Neuronal stem cell (in vitro differentiated cells): ENCODE measurements at regions not wholly inside any gene's neighbourhood (a gene's known extent, or its start where the extent isn't known, plus 50 kb on each side); places are given as distances from the start of the nearest gene placed in this dataset.
"Not testable (repeated sequence)": the region's sequence is repeated elsewhere in the genome, so short reads cannot be mapped to it uniquely, and the experiment has no call there.

Source experiments
- DNase-seq: peaks from one replicate; pipeline ENCODE4 v3.0.0-alpha.2; 2013; ENCODE audit warnings: low spot score
- H2AFZ ChIP-seq: one replicate; pipeline ENCODE4 v1.6.1; 2013; ENCODE audit warnings: mild to moderate bottlenecking, low read length, inconsistent platforms
- H2AK5ac ChIP-seq: 2 replicates; pipeline ENCODE4 v1.6.1; 2013; ENCODE audit warnings: low read depth, mild to moderate bottlenecking, inconsistent platforms, low read length, moderate library complexity, mixed read lengths
- H2BK120ac ChIP-seq: 2 replicates; pipeline ENCODE4 v1.6.1; 2013; ENCODE audit warnings: low read depth, mild to moderate bottlenecking, inconsistent platforms, low read length, moderate library complexity, mixed read lengths
- H2BK12ac ChIP-seq: one replicate; pipeline ENCODE4 v1.6.1; 2013; ENCODE audit warnings: low read length, inconsistent platforms
- H2BK15ac ChIP-seq: 2 replicates; pipeline ENCODE4 v1.6.1; 2013; ENCODE audit warnings: mild to moderate bottlenecking, low read length, inconsistent platforms, mixed read lengths
- H2BK5ac ChIP-seq: one replicate; pipeline ENCODE4 v1.6.1; 2013; ENCODE audit warnings: inconsistent platforms, mild to moderate bottlenecking, low read length, moderate library complexity
- H3K14ac ChIP-seq: one replicate; pipeline ENCODE4 v1.6.1; 2013; ENCODE audit warnings: low read length, inconsistent platforms
- H3K18ac ChIP-seq: 2 replicates; pipeline ENCODE4 v1.6.1; 2013; ENCODE audit warnings: low read length, inconsistent platforms
- H3K23ac ChIP-seq: 2 replicates; pipeline ENCODE4 v1.6.1; 2013; ENCODE audit warnings: low read depth, mild to moderate bottlenecking, mixed read lengths, low read length, inconsistent platforms; ENCODE audit not compliant: poor library complexity
- H3K27ac ChIP-seq: replicated peaks from 3 replicates; pipeline ENCODE4 v1.5.1; 2013; ENCODE audit warnings: low read length, inconsistent platforms
- H3K27me3 ChIP-seq, 3 experiments: 2 replicates each; pipeline ENCODE4 v1.6.1; 2013; ENCODE audit warnings: low read length in 3 of 3, mild to moderate bottlenecking in 2 of 3, inconsistent platforms in 1 of 3, low read depth in 1 of 3, mixed read lengths in 1 of 3, moderate library complexity in 1 of 3; ENCODE audit not compliant: control insufficient read depth in 3 of 3, insufficient read depth in 3 of 3
- H3K36me3 ChIP-seq, 2 donors: replicated peaks in 1 of 2; 2 replicates each; pipeline ENCODE4 v1.6.1; 2013; ENCODE audit warnings: low read length in 2 of 2; ENCODE audit not compliant: control insufficient read depth in 2 of 2, insufficient read depth in 2 of 2
- H3K4ac ChIP-seq: 2 replicates; pipeline ENCODE4 v1.6.1; 2013; ENCODE audit warnings: inconsistent platforms, mild to moderate bottlenecking, low read length, moderate library complexity
- H3K4me1 ChIP-seq, 2 donors: 1 replicate in 1 of 2; 2 replicates in 1 of 2; pipeline ENCODE4 v1.6.1; 2013; ENCODE audit warnings: low read length in 2 of 2, low read depth in 1 of 2; ENCODE audit not compliant: control insufficient read depth in 2 of 2, insufficient read depth in 1 of 2
- H3K4me2 ChIP-seq: one replicate; pipeline ENCODE4 v1.6.1; 2013; ENCODE audit warnings: mild to moderate bottlenecking, low read length, inconsistent platforms; ENCODE audit not compliant: insufficient read depth, poor library complexity, severe bottlenecking
- H3K4me3 ChIP-seq, 2 donors: 2 replicates each; pipeline ENCODE4 v1.5.1; 2013; ENCODE audit warnings: low read length in 2 of 2, mild to moderate bottlenecking in 2 of 2, inconsistent platforms in 1 of 2, moderate library complexity in 1 of 2
- H3K79me1 ChIP-seq: one replicate; pipeline ENCODE4 v1.6.1; 2013; ENCODE audit warnings: low read depth, mild to moderate bottlenecking, inconsistent platforms, low read length, moderate library complexity
- H3K9ac ChIP-seq: one replicate; pipeline ENCODE4 v1.6.1; 2013; ENCODE audit warnings: mild to moderate bottlenecking, low read depth, low read length, inconsistent platforms; ENCODE audit not compliant: poor library complexity
- H3K9me3 ChIP-seq, 2 donors: replicated peaks in 1 of 2; 2 replicates each; pipeline versions ENCODE3 to v1.6.1; 2013; ENCODE audit warnings: low read length in 2 of 2, mild to moderate bottlenecking in 2 of 2, inconsistent platforms in 1 of 2, low read depth in 1 of 2, mixed read lengths in 1 of 2, moderate library complexity in 1 of 2; ENCODE audit not compliant: control insufficient read depth in 2 of 2, insufficient read depth in 1 of 2
- H4K8ac ChIP-seq: one replicate; pipeline ENCODE4 v1.6.1; 2013; ENCODE audit warnings: low read depth, mild to moderate bottlenecking, inconsistent platforms, low read length, moderate library complexity
- H4K91ac ChIP-seq: one replicate; pipeline ENCODE4 v1.6.1; 2013; ENCODE audit warnings: low read length, low read depth, mild to moderate bottlenecking, inconsistent platforms; ENCODE audit not compliant: poor library complexity
- WGBS, 2 donors: extraction: QIAGEN DNeasy Blood & Tissue Kit; methylation state at CpG; one replicate each; pipeline ENCODE4 v1.1.7; 2013; ENCODE audit warnings: missing lambda C conversion rate in 2 of 2, mixed read lengths in 1 of 2; ENCODE audit not compliant: insufficient read length in 2 of 2, insufficient replicate concordance in 1 of 2; ENCODE audit errors: extremely low coverage in 2 of 2; 5-methylcytosine and 5-hydroxymethylcytosine counted together

- Histone ChIP-seq H3K36me3 (no peaks in the 10 kb centered on the region), H3K9me3 (peaks cover 0 to 25% of the 10 kb centered on the region in 2 donors), H3K4me1 (no peaks in the 10 kb centered on the region), H4K8ac (no peak overlapping the region), H3K14ac (no peak overlapping the region), H3K4me2 (no peak overlapping the region), H2BK15ac (no peak overlapping the region), H2BK5ac (no peak overlapping the region), H3K4ac (no peak overlapping the region), H3K18ac (no peak overlapping the region), H3K27me3 (no peaks in the 10 kb centered on the region), H4K91ac (no peak overlapping the region), H3K79me1 (no peaks in the 10 kb centered on the region), H3K27ac (no peak overlapping the region), H3K4me3 (no peak overlapping the region), H2AK5ac (no peak overlapping the region), H2BK12ac (no peak overlapping the region), H3K23ac (no peak overlapping the region), H3K9ac (no peak overlapping the region), H2BK120ac (no peak overlapping the region), H2AFZ (no peak overlapping the region)
- DNase-seq, result no peak
- no CpG with 5 or more reads among the region's 8 CpGs for WGBS, 2 donors
Measured at GRCh38 chr7:57220746-57221145, 88.5 kb upstream of the ZNF479 start.

DNA sequence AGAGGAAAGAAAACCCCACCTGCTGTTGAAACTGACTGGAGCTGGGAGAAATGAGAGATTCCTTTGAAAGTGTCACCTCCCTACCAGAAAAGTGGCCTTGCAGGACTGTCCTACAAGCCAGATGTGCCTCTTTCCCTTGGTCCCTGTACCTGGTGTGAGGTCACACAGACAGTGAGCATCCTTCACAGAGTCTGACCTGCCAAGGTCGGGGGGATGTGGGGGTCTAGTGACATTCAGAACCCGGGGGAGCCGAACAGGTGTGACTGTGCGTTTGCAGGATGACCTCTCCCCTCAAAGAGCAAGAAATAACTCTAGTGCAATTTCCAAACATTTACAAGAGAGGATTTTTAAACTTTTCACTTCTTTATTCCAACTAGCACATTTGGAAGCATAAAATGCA, 93.4 kb upstream of the ZNF479 start:
- no peak overlapping the region for H3K14ac ChIP-seq
- no peak overlapping the region for H3K9ac ChIP-seq
- H2BK120ac ChIP-seq, result no peak overlapping the region
- H3K79me1 ChIP-seq, result no peaks in the 10 kb centered on the region
- H3K18ac ChIP-seq, result no peak overlapping the region
- no peak overlapping the region for H3K4me3 ChIP-seq
- H4K91ac ChIP-seq, result no peak overlapping the region
- H3K27ac ChIP-seq, result no peak overlapping the region
- H2AK5ac ChIP-seq, result no peak overlapping the region
- no peak overlapping the region for H3K23ac ChIP-seq
- no peak overlapping the region for H4K8ac ChIP-seq
- H3K36me3 ChIP-seq, result no peaks in the 10 kb centered on the region
- no peak overlapping the region for H2BK5ac ChIP-seq
- no peak overlapping the region for H3K4me2 ChIP-seq
- H2BK15ac ChIP-seq, result no peak overlapping the region
- no peaks in the 10 kb centered on the region for H3K4me1 ChIP-seq
- no peak overlapping the region for H3K4ac ChIP-seq
- peaks cover 0 to 19% of the 10 kb centered on the region in 2 donors for H3K9me3 ChIP-seq
- no peak overlapping the region for H2BK12ac ChIP-seq
- no CpG with 5 or more reads among the region's 4 CpGs for WGBS, 2 donors
- no peak overlapping the region for H2AFZ ChIP-seq
- no peaks in the 10 kb centered on the region for H3K27me3 ChIP-seq
- no peak for DNase-seq

GRCh38 chr7:57241236-57241635, 109.0 kb upstream of the ZNF479 start:
- WGBS, 2 donors, result no CpG with 5 or more reads among the region's 6 CpGs
- not testable (repeated sequence) for H4K8ac ChIP-seq, H2AFZ ChIP-seq, H4K91ac ChIP-seq, H3K18ac ChIP-seq, H2BK120ac ChIP-seq, H3K4me1 ChIP-seq, H3K27me3 ChIP-seq, H3K4ac ChIP-seq, H2BK5ac ChIP-seq, H2AK5ac ChIP-seq, H3K23ac ChIP-seq, H3K27ac ChIP-seq, H3K4me3 ChIP-seq, H3K14ac ChIP-seq, H3K9ac ChIP-seq, H2BK12ac ChIP-seq, H2BK15ac ChIP-seq, H3K4me2 ChIP-seq, H3K79me1 ChIP-seq, DNase-seq, H3K36me3 ChIP-seq
- H3K9me3 ChIP-seq, result peaks cover 7 to 19% of the 10 kb centered on the region in 2 donors

- H3K4ac ChIP-seq, H3K27ac ChIP-seq, H3K9ac ChIP-seq, H2BK120ac ChIP-seq, H2AFZ ChIP-seq, H2BK12ac ChIP-seq, H3K4me2 ChIP-seq, H3K4me1 ChIP-seq, H2BK5ac ChIP-seq, H3K14ac ChIP-seq, H3K23ac ChIP-seq, H4K91ac ChIP-seq, H4K8ac ChIP-seq, H3K36me3 ChIP-seq, H2BK15ac ChIP-seq, H3K27me3 ChIP-seq, H3K18ac ChIP-seq, H2AK5ac ChIP-seq, DNase-seq, H3K4me3 ChIP-seq, H3K79me1 ChIP-seq: not testable (repeated sequence)
- no CpG with 5 or more reads among the region's 8 CpGs for WGBS, 2 donors
- peaks cover 7 to 16% of the 10 kb centered on the region in 2 donors for H3K9me3 ChIP-seq
Measured at GRCh38 chr7:57243551-57243950, 111.3 kb upstream of the ZNF479 start.
